H1 (cell line): ENCODE measurements at regions not wholly inside any gene's neighbourhood (a gene's known extent, or its start where the extent isn't known, plus 50 kb on each side); places are given as distances from the start of the nearest gene placed in this dataset.

Source experiments
- CTCF ChIA-PET: fragments of 300-600 bp; sonication (Branson Sonifier 250); formaldehyde crosslinking; loops from one replicate; lab custom pipeline; 2021; ENCODE audit not compliant: partially characterized antibody; lab: Charles Lee
- POLR2A ChIA-PET: fragments of 300-600 bp; sonication (Branson Sonifier 250); formaldehyde crosslinking; loops from one replicate; lab custom pipeline; 2021; ENCODE audit warnings: inconsistent platforms; ENCODE audit not compliant: partially characterized antibody; lab: Charles Lee
- DNase-seq, 2 experiments: peaks; one replicate each; pipeline versions ENCODE4 v3.0.0 to v3.0.0-alpha.2; 2010 to 2022; ENCODE audit warnings: low spot score in 2 of 2, low read depth in 1 of 2, mixed read lengths in 1 of 2
- FAIRE-seq: peaks from 2 replicates; lab custom pipeline; 2011; peaks lifted over from hg19 to GRCh38; lab: Jason Lieb, UNC
- H2AFZ ChIP-seq: 2 replicates; pipeline ENCODE4 v1.8.1; 2012; ENCODE audit warnings: low read length, inconsistent platforms
- H2AK5ac ChIP-seq: 2 replicates; pipeline ENCODE4 v1.6.1; 2013; ENCODE audit warnings: low read depth, low read length
- H2BK120ac ChIP-seq: replicated peaks from 2 replicates; pipeline ENCODE3; 2013; ENCODE audit warnings: low read depth, low read length, inconsistent platforms
- H2BK12ac ChIP-seq: 2 replicates; pipeline ENCODE4 v1.6.1; 2013; ENCODE audit warnings: low read depth, low read length
- H2BK15ac ChIP-seq: 2 replicates; pipeline ENCODE4 v1.6.1; 2013; ENCODE audit warnings: low read length
- H2BK20ac ChIP-seq: 2 replicates; pipeline ENCODE4 v1.6.1; 2013; ENCODE audit warnings: low read length
- H2BK5ac ChIP-seq: 2 replicates; pipeline ENCODE4 v1.6.1; 2013; ENCODE audit warnings: low read depth, low read length
- H3K14ac ChIP-seq: 2 replicates; pipeline ENCODE4 v1.6.1; 2013; ENCODE audit warnings: inconsistent platforms; ENCODE audit not compliant: insufficient read length
- H3K18ac ChIP-seq: 2 replicates; pipeline ENCODE4 v1.6.1; 2013; ENCODE audit warnings: low read length; ENCODE audit errors: extremely low read depth
- H3K23ac ChIP-seq: 2 replicates; pipeline ENCODE4 v1.6.1; 2013; ENCODE audit warnings: inconsistent platforms; ENCODE audit not compliant: insufficient read length
- H3K23me2 ChIP-seq: 2 replicates; pipeline ENCODE4 v1.6.1; 2013; ENCODE audit warnings: low read depth, low read length
- H3K27ac ChIP-seq: 2 replicates; pipeline ENCODE4 v1.6.1; 2011; ENCODE audit warnings: low read depth, low read length, inconsistent platforms
- H3K27me3 ChIP-seq, 4 experiments: replicated peaks in 1 of 4; 1 replicate in 1 of 4; 2 replicates in 3 of 4; pipeline versions ENCODE4 v1.6.1 to v1.8.1; 2011 to 2013; ENCODE audit warnings: low read length in 3 of 4, mild to moderate bottlenecking in 3 of 4, inconsistent platforms in 2 of 4, mixed read lengths in 2 of 4, moderate library complexity in 1 of 4; ENCODE audit not compliant: control insufficient read depth in 3 of 4, insufficient read depth in 3 of 4; ENCODE audit errors: extremely low read depth in 1 of 4
- H3K36me3 ChIP-seq, 4 experiments: 2 replicates each; pipeline versions ENCODE4 v1.6.1 to v1.8.1; 2011 to 2013; ENCODE audit warnings: mild to moderate bottlenecking in 4 of 4, low read length in 3 of 4, moderate library complexity in 2 of 4, control low read depth in 1 of 4, inconsistent platforms in 1 of 4; ENCODE audit not compliant: insufficient read depth in 4 of 4, control insufficient read depth in 2 of 4
- H3K4ac ChIP-seq: replicated peaks from 2 replicates; pipeline ENCODE3; 2013; ENCODE audit warnings: low read length, low read depth, mixed read lengths, inconsistent platforms; ENCODE audit not compliant: insufficient read length
- H3K4me1 ChIP-seq, 4 experiments: replicated peaks in 1 of 4; 1 replicate in 1 of 4; 2 replicates in 3 of 4; pipeline versions ENCODE4 v1.6.1 to v1.8.1; 2011 to 2013; ENCODE audit warnings: low read length in 3 of 4, inconsistent platforms in 2 of 4, mixed read lengths in 1 of 4; ENCODE audit not compliant: insufficient read depth in 4 of 4, control insufficient read depth in 3 of 4
- H3K4me2 ChIP-seq, 2 experiments: 2 replicates each; pipeline versions ENCODE4 v1.6.1 to v1.8.1; 2011 to 2013; ENCODE audit warnings: low read depth in 2 of 2, low read length in 2 of 2, control low read depth in 1 of 2, inconsistent platforms in 1 of 2, mild to moderate bottlenecking in 1 of 2; ENCODE audit not compliant: insufficient read depth in 1 of 2
- H3K4me3 ChIP-seq, 4 experiments: fragments of 200-600, 300-600 bp in 1 of 4; sonication (generic), shearing (Covaris generic), sonication (Bioruptor Twin) in 1 of 4; 2 replicates each; pipeline versions ENCODE4 v1.5.1 to v1.8.1; 2011 to 2016; ENCODE audit warnings: low read length in 4 of 4, low read depth in 3 of 4, control low read depth in 2 of 4, inconsistent platforms in 2 of 4, mild to moderate bottlenecking in 2 of 4, mixed read lengths in 1 of 4, moderate library complexity in 1 of 4; ENCODE audit not compliant: insufficient read depth in 2 of 4; ENCODE audit errors: extremely low read depth in 1 of 4
- H3K56ac ChIP-seq: replicated peaks from 2 replicates; pipeline ENCODE3; 2013; ENCODE audit warnings: low read depth, mild to moderate bottlenecking, mixed read lengths, low read length, inconsistent platforms; ENCODE audit not compliant: insufficient read length
- H3K79me1 ChIP-seq: 2 replicates; pipeline ENCODE4 v1.6.1; 2013; ENCODE audit warnings: low read depth, low read length, control low read depth
- H3K79me2 ChIP-seq, 2 experiments: 2 replicates each; pipeline versions ENCODE4 v1.6.1 to v1.8.1; 2012 to 2013; ENCODE audit warnings: low read length in 2 of 2, mild to moderate bottlenecking in 2 of 2, inconsistent platforms in 1 of 2; ENCODE audit not compliant: insufficient read depth in 2 of 2, control insufficient read depth in 1 of 2
- H3K9ac ChIP-seq, 4 experiments: replicated peaks in 1 of 4; 1 replicate in 1 of 4; 2 replicates in 3 of 4; pipeline versions ENCODE4 v1.6.1 to v1.8.1; 2011 to 2013; ENCODE audit warnings: low read depth in 3 of 4, low read length in 3 of 4, control low read depth in 2 of 4, mild to moderate bottlenecking in 2 of 4, moderate library complexity in 2 of 4, inconsistent platforms in 1 of 4; ENCODE audit errors: extremely low read depth in 1 of 4
- H3K9me3 ChIP-seq, 2 experiments: 2 replicates each; pipeline versions ENCODE4 v1.6.1 to v1.8.1; 2012 to 2013; ENCODE audit warnings: mild to moderate bottlenecking in 2 of 2, moderate library complexity in 2 of 2, control low read depth in 1 of 2, inconsistent platforms in 1 of 2, low read depth in 1 of 2, low read length in 1 of 2, mixed read lengths in 1 of 2; ENCODE audit not compliant: insufficient read depth in 2 of 2
- H4K20me1 ChIP-seq, 2 experiments: replicated peaks in 1 of 2; 2 replicates each; pipeline versions ENCODE3 to v1.8.1; 2011 to 2013; ENCODE audit warnings: inconsistent platforms in 2 of 2, low read length in 2 of 2, mild to moderate bottlenecking in 1 of 2; ENCODE audit not compliant: insufficient read depth in 2 of 2, control insufficient read depth in 1 of 2
- H4K5ac ChIP-seq: 2 replicates; pipeline ENCODE4 v1.6.1; 2013; ENCODE audit warnings: low read length, low read depth, mixed read lengths, inconsistent platforms; ENCODE audit not compliant: insufficient read length
- H4K8ac ChIP-seq: 2 replicates; pipeline ENCODE4 v1.8.0; 2013; ENCODE audit warnings: mild to moderate bottlenecking, moderate library complexity, low read length, inconsistent platforms; ENCODE audit not compliant: insufficient read depth; ENCODE audit errors: extremely low read depth
- H4K91ac ChIP-seq: replicated peaks from 2 replicates; pipeline ENCODE3; 2013; ENCODE audit warnings: low read length, mixed read lengths, inconsistent platforms; ENCODE audit not compliant: insufficient read length
- ASH2L ChIP-seq: fragments of 200-600, 300-600 bp; sonication (generic); IDR thresholded peaks from one replicate; pipeline ENCODE4 v1.7.1; 2017; ENCODE audit warnings: low read length
- BACH1 ChIP-seq: IDR thresholded peaks from 2 replicates; pipeline ENCODE4 v1.6.1; 2012; ENCODE audit warnings: low read length, improper control_type of control experiment
- CBX8 ChIP-seq: fragments of 300-800, 300-1000 bp; sonication (generic); IDR thresholded peaks from 2 replicates; pipeline ENCODE4 v1.7.1; 2016; ENCODE audit warnings: low read depth, low read length, borderline replicate concordance
- CHD2 ChIP-seq: IDR thresholded peaks from 2 replicates; pipeline ENCODE4 v1.6.1; 2012; ENCODE audit warnings: low read length, improper control_type of control experiment
- CTBP2 ChIP-seq: IDR thresholded peaks from 2 replicates; pipeline ENCODE4 v1.7.0; 2011; ENCODE audit warnings: borderline replicate concordance, mild to moderate bottlenecking, moderate library complexity, mixed read lengths, low read length; ENCODE audit not compliant: insufficient read depth, insufficient read length
- EGR1 ChIP-seq: IDR thresholded peaks from 2 replicates; pipeline ENCODE4 v1.6.1; 2011; ENCODE audit warnings: low read depth, low read length, borderline replicate concordance
- EZH2 ChIP-seq: fragments of 200-600 bp; sonication (generic); IDR thresholded peaks from 2 replicates; pipeline ENCODE4 v1.7.1; 2012; ENCODE audit warnings: low read depth, mild to moderate bottlenecking, moderate library complexity, low read length, inconsistent platforms; ENCODE audit not compliant: severe bottlenecking
- PHF8 ChIP-seq: fragments of 200-600 bp; sonication (generic); conservative IDR thresholded peaks from 2 replicates; pipeline ENCODE4 v1.7.1; 2012; ENCODE audit warnings: low read depth, mild to moderate bottlenecking, inconsistent platforms, low read length, moderate library complexity
- POLR2AphosphoS5 ChIP-seq: IDR thresholded peaks from 2 replicates; pipeline ENCODE4 v1.6.1; 2011; ENCODE audit warnings: low read depth, low read length
- SIN3A ChIP-seq, 2 experiments: IDR thresholded peaks in 1 of 2; conservative IDR thresholded peaks in 1 of 2; 2 replicates each; pipeline ENCODE4 v1.6.1; 2011 to 2012; ENCODE audit warnings: low read length in 2 of 2, improper control_type of control experiment in 1 of 2, low read depth in 1 of 2, mild to moderate bottlenecking in 1 of 2
- SP2 ChIP-seq: IDR thresholded peaks from 2 replicates; pipeline ENCODE4 v1.6.1; 2012; ENCODE audit warnings: mild to moderate bottlenecking, low read length, inconsistent platforms
- TAF7 ChIP-seq: optimal IDR thresholded peaks from 2 replicates; pipeline ENCODE3; 2011; ENCODE audit warnings: low read depth, mild to moderate bottlenecking, inconsistent platforms, low read length, moderate library complexity, borderline replicate concordance
- TBP ChIP-seq: IDR thresholded peaks from 2 replicates; pipeline ENCODE4 v1.6.1; 2011; ENCODE audit warnings: low read depth, low read length, improper control_type of control experiment
- WGBS, 2 experiments: shearing (Covaris generic) in 1 of 2; methylation state at CpG; one replicate each; pipeline versions ENCODE4 v1.1.6 to v1.1.7; 2013 to 2015; ENCODE audit warnings: low lambda C conversion rate in 2 of 2, mixed read lengths in 2 of 2, inconsistent platforms in 1 of 2, low coverage in 1 of 2, missing lambda C conversion rate in 1 of 2; ENCODE audit not compliant: insufficient replicate concordance in 2 of 2, insufficient coverage in 1 of 2, insufficient read length in 1 of 2; ENCODE audit errors: extremely low coverage in 1 of 2, missing lambda C conversion rate in 1 of 2; 5-methylcytosine and 5-hydroxymethylcytosine counted together

DNA sequence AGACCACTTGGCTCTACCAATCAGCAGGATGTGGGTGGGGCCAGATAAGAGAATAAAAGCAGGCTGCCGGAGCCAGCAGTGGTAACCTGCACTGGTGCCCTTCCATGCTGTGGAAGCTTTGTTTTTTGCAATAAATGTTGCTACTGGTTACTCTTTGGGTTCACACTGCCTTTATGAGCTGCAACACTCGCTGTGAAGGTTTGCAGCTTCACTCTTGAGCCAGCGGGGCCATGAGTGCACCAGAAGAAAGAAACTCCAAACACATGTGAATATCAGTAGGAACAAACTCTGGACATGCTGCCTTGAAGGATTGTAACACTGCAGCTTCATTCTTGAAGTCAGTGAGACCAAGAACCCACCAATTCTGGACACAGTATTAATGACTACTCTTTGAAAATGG, 89.9 kb upstream of the MBOAT1 start:
- no peak overlapping the region for H3K4me3 ChIP-seq
- no peak overlapping the region for H3K9ac ChIP-seq
- no peak overlapping the region for H3K56ac ChIP-seq
- H3K4ac ChIP-seq, result no peak overlapping the region
- no peaks in the 10 kb centered on the region for H3K4me1 ChIP-seq
- H2BK12ac ChIP-seq, result no peak overlapping the region
- no peak overlapping the region for H3K14ac ChIP-seq
- H4K5ac ChIP-seq, result no peak overlapping the region
- no peak overlapping the region for H2AK5ac ChIP-seq
- no peaks in the 10 kb centered on the region for H4K20me1 ChIP-seq
- no peaks in the 10 kb centered on the region for H3K23me2 ChIP-seq
- no peak overlapping the region for H3K27ac ChIP-seq
- no peak overlapping the region for H3K18ac ChIP-seq
- H3K23ac ChIP-seq, result no peak overlapping the region
- no peaks in the 10 kb centered on the region for H3K36me3 ChIP-seq
- no peak overlapping the region for H2BK15ac ChIP-seq
- H2BK5ac ChIP-seq, result no peak overlapping the region
- POLR2A ChIA-PET, result no interaction called here
- no peaks in the 10 kb centered on the region for H3K79me2 ChIP-seq
- H3K9me3 ChIP-seq, result no peaks in the 10 kb centered on the region; a peak in 1 of 4 replicates
- no peak overlapping the region for H2BK20ac ChIP-seq
- CTCF ChIA-PET, result interaction anchor here (0.7 to 2.0 kb wide), 4 partner anchors 8 to 18 kb away, joined by 3 to 6 read pairs (median 4); no protein-coding TSS in a partner anchor
- no peak overlapping the region for H2BK120ac ChIP-seq
- no peaks in the 10 kb centered on the region for H3K27me3 ChIP-seq
- TF ChIP-seq SIN3A (conservative IDR thresholded peaks at IDR 0.05 in 1 of 2, IDR thresholded peaks at IDR 0.05 in 1 of 2; ENCODE audit: low read depth in 1 of 2, low read length in 2 of 2) (no peak), EZH2 (no peak), CTBP2 (no peak), PHF8 (no peak), SP2 (no peak), TAF7 (no peak), EGR1 (no peak), BACH1 (no peak), ASH2L (no peak), TBP (no peak), POLR2AphosphoS5 (no peak), CBX8 (no peak), CHD2 (no peak)
- no peak overlapping the region for H4K91ac ChIP-seq
- FAIRE-seq, result no peak
- no peak overlapping the region for H3K4me2 ChIP-seq
- H4K8ac ChIP-seq, result no peak overlapping the region
- no peaks in the 10 kb centered on the region for H3K79me1 ChIP-seq
- 68% methylated on average over 3 of the region's 3 CpGs; no CpG with 5 or more reads in 1 of the 2 experiments for WGBS, 2 experiments
- DNase-seq, result no peak
- no peak overlapping the region for H2AFZ ChIP-seq
